NCI-H526 (cell line): ENCODE measurements at regions not wholly inside any gene's neighbourhood (a gene's known extent, or its start where the extent isn't known, plus 50 kb on each side); places are given as distances from the start of the nearest gene placed in this dataset.
"Not testable (repeated sequence)": the region's sequence is repeated elsewhere in the genome, so short reads cannot be mapped to it uniquely, and the experiment has no call there.

Source experiments
- DNase-seq, 2 experiments: peaks; one replicate each; lab custom pipeline; 2025; lab: John Stamatoyannopoulos, UW

GRCh38 chr21:27885296-27885711, 918.4 kb upstream of the ADAMTS5 start:
- DNase-seq: no peak

GRCh38 chr21:27881331-27881730, 914.4 kb upstream of the ADAMTS5 start:
- not testable (repeated sequence) for DNase-seq

- not testable (repeated sequence) for DNase-seq
Measured at GRCh38 chr21:27872411-27872810, 905.5 kb upstream of the ADAMTS5 start.

GRCh38 chr21:27870755-27871154, 903.9 kb upstream of the ADAMTS5 start:
- not testable (repeated sequence) for DNase-seq

DNA sequence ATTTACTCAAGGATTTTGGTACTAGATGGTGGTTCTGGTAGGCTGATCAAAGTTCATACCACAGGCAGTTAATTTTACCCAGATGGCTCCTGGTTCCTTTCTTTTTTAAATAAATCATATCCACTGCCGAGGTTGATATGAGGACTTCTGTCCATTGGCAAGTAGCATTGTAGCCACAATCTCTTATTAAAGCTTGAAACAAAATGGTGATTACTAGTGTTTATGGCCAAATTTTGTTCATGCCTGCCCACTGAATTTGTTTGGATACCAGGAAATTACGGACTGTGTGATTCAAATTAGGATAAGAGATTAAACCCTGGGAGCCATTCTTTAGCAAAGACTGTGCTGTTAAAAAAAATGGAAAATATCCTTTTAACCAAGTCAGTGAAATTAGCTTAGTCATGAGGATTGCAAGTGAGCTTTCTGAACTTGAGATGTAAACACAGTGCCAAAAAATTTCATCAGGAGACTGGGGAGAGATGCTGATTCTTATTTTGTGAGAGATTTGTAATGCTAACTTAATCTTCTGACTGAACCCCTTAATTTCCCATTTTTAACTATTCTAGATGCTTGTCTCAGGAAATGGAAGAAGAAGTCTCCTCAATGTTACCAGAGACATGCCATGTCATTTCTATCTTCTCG, 893.5 kb upstream of the ADAMTS5 start:
- DNase-seq: not testable (repeated sequence)

DNA sequence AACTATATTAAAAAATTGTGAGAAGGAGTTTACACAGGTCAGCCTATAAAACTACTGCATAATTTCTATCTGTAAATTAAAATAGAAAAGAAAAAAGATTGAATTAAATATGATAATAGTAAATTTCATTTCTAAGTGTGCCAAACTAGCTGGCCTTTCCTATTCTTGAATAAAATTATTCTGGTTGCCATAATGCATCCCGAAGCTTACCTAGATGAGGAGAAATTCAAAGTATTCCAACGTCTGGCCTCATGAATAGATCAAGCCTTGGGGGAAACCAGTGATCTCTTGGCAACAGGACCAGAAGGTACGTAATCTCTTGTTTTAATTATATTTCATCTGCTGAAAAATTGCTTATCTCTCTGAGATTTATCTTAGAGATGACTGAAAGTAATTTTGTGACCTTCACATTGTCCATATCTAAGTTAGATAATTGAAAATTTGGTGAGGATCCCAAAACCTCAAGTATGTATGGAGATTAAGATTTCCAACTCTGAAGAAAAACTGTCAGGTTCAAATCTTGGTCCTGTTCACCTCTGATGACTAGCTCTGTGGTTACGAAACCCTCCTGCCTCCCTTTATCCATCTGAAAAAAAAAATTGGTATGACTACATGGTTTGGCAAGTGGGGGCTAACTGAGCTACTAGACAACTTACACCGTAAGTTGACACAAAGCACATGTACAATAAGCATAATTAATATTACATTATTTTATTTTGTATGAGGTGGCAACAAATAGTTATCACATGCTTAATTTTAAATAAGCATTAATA, 891.4 kb upstream of the ADAMTS5 start:
- not testable (repeated sequence) for DNase-seq

- not testable (repeated sequence) for DNase-seq
Measured at GRCh38 chr21:27856988-27857387, 890.1 kb upstream of the ADAMTS5 start.

GRCh38 chr21:27841084-27841672, 874.3 kb upstream of the ADAMTS5 start:
- no peak for DNase-seq

- no peak for DNase-seq
Measured at GRCh38 chr21:27840262-27840661, 873.4 kb upstream of the ADAMTS5 start.

DNA sequence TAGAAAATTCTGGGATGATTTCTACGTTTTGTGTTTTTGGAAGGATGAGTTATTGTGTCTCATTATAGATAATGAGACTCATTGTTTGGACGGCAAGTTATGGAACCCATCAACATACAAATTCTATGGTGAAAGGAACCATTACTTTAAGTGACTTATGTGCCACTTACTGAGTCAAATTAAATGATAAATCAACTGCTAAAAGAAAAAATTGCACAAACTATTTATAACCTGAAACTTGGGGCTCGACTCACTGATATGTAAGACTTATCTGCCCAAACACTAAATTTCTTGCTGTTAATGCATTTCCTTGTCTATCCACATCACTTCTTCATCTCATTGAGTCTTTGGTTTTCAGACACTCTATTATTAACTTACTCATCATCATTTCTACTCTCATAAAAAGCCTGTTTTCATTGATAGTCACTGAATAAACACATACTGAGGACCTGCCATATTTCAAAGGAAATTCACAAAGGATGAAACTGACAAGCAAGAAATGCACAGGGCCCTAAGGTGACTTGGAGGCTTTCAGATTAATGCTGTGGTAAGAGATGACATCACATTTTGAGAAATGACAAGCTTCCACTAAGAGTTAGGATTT, 872.7 kb upstream of the ADAMTS5 start:
- no peak for DNase-seq

- DNase-seq: no peak
Measured at GRCh38 chr21:27838573-27838972, 871.7 kb upstream of the ADAMTS5 start.

GRCh38 chr21:27837936-27838335, 871.0 kb upstream of the ADAMTS5 start:
- no peak for DNase-seq

DNA sequence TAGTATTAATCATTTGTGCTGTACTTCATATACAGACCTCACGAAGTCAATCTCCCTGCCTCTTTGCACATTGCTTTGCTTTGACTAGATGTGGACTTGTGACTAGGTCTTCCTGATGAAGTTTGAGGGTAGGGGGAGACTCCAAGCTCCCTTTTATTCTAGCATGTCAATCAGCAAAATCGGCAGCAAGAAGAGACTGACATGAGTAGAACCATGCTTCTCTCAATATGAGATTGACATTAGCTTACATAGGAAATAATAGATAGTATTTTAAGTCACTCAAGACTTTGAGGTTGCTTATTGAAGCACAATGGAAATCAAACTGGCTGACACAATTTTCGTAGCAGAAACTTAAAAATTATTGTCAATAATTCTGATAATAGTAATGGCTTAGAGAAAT, 866.4 kb upstream of the ADAMTS5 start:
- DNase-seq: no peak

DNA sequence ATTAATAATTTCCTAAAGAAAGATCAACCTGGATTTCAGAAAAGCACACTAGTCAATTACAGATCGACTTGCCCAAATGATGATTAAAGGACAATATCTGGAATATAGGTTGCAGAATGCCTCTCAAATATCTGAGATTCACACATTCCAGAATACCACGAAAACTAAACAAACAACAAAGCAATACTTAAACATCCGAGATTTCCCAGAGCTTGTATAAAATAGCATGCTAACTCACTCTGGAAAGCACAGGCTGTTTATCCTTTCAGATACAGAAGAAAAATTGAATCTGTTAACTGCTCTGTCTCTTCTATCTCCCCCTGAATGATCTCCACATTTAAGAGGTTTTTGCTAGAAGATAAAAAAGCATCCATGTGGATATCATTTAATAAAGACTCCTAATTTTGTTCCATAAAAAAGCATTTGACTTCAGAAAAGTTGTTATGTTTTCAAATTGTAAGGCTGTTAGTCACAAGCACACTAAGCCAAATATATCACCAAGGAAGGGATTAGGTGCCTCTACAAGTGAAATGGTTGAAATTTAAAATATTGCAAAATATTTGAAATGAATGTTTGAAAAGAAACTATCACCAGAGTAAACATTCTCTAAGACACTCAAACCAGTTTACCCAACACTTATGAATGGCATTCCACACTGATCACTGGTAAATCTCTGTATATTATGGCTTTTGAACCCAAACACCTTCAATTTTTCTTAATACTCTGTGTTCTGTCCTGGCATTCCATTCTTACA, 865.1 kb upstream of the ADAMTS5 start:
- no peak for DNase-seq

GRCh38 chr21:27831177-27831576, 864.3 kb upstream of the ADAMTS5 start:
- no peak for DNase-seq

DNA sequence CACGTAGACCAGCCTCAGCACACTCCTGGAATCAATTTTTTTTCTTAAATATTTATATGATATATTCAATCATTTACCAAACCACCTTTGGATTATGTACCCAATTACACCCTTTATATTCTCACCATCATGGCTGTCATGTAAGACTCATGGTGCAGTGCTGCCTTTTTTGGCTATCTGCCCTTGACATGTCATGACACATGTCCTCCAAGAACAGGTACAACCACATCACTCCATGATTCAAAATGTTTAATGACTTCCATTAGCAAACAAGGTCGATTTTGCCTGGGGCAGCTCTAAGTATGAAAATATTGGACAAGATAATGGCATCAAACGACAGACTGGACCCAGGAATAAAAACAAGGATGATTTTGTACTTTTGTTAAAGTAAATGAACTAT, 861.1 kb upstream of the ADAMTS5 start:
- DNase-seq: no peak

- no peak for DNase-seq
Measured at GRCh38 chr21:27825035-27825434, 858.1 kb upstream of the ADAMTS5 start.

DNA sequence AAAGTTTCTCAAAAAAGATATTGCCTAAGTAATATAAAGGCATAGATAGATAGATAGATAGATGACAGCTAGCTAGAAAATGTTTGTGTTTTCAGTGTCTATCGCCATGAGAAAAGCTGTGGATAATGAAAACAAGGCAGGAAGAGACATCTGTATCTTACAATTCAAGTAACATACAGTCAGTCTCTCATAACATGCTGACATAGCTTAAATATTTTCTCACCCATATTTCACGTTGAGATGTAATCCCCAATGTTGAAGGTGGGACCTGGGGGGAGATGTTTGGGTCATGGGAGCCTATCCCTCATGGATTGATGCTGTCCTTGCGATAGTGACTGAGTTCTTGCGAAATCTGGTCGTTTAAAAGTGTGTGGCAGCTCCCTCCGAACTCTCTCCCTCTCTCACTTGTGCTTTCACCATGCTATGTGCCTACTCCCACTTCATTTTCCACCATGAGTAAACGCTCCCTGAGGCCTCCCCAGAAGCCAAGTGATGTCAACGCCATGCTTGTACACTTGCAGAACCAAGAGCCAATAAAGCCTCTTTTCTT, 856.8 kb upstream of the ADAMTS5 start:
- DNase-seq: no peak

DNA sequence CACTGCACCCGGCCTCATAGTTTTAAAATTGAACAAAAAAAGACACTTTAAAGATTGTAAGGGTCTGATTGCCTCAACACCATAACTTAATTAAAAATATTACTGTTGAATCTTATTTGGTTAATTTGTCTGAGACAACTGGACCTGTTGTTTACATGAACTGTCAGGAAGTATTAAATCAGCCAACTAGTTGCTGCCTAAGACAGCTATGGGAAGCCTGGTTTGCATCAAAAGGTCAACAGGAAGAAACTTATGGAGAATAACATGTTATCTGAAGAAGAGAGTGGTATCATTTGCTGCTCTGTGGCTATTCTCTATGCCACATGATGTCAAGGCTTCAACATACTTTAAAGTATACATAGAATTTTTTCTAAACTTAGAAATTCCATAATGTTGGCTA, 853.5 kb upstream of the ADAMTS5 start:
- DNase-seq: no peak

DNA sequence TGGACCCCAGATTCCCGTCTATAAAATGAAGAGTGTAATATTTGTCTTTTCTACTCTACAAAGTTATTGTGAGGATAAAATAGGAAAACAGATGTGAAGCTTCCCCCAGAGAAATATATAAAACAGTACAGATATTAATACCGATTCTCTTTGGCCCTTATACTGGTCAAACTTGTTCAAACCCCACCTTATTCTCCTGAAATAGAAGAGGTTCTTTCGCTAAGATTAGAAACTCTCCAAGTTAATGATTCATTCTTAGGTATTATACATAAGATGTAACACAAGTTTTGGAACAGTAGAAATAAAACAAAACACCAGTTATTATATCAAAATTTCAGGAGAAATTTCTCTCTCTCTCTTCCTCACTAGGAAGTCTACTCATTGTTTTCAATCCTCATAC, 852.4 kb upstream of the ADAMTS5 start:
- no peak for DNase-seq

DNA sequence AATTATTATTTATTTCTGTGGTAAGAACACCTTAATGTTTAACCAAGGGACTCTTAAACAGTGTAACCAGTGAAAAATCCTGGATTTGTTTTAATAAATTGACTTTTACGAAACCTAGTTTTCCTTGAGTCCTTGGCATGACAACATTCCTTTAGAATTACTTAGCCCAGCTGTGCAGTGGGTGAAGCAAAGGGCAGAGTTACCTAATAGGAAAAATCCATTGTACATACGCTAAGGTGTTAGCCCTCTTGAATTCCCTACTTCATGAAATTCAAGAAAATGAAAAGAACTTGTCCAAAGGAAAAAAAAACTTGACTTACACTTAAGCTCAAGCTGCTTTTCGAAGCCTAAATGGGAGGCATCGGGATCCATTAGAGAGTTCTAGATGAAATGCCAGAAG, 852.0 kb upstream of the ADAMTS5 start:
- no peak for DNase-seq
